ENCODE measurements at regions not wholly inside any gene's neighbourhood (a gene's known extent, or its start where the extent isn't known, plus 50 kb on each side); places are given as distances from the start of the nearest gene placed in this dataset.
"Not testable (repeated sequence)": the region's sequence is repeated elsewhere in the genome, so short reads cannot be mapped to it uniquely, and the experiment has no call there.

- Histone ChIP-seq H4K20me1 (ENCODE audit: insufficient read depth) (no peaks in the 10 kb centered on the region), H3K9me3 (no peaks in the 10 kb centered on the region), H3K4me1 (ENCODE audit: control insufficient read depth in 1 of 2, insufficient read depth in 2 of 2, low read depth in 1 of 2, low read length in 1 of 2) (no peaks in the 10 kb centered on the region), H2AFZ (ENCODE audit: low read depth) (no peak overlapping the region), H3K79me2 (ENCODE audit: insufficient read depth) (no peaks in the 10 kb centered on the region), H3K36me3 (replicated peaks in 1 of 2; ENCODE audit: control insufficient read depth in 1 of 2, insufficient read depth in 2 of 2, low read length in 1 of 2) (no peaks in the 10 kb centered on the region), H3K4me2 (no peak overlapping the region), H3K27me3 (ENCODE audit: insufficient read depth) (no peaks in the 10 kb centered on the region), H3K27ac (ENCODE audit: low read depth in 2 of 2, low read length in 1 of 2) (no peak overlapping the region), H3K9me2 (no peaks in the 10 kb centered on the region), H3F3A (replicated peaks; ENCODE audit: insufficient read depth) (no peaks in the 10 kb centered on the region), H3K4me3 (ENCODE audit: low read depth in 2 of 2, low read length in 1 of 2) (no peak overlapping the region), H3K9ac (no peak overlapping the region)
- DNase-seq: no peak
- POLR2A ChIA-PET: no interaction called here
- TF ChIP-seq NRF1 (IDR thresholded peaks at IDR 0.05; ENCODE audit: low read depth, low read length): no peak
- no peak for TF ChIP-seq MAX (IDR thresholded peaks at IDR 0.05; ENCODE audit: low read depth)
- no peak for TF ChIP-seq ELF1 (IDR thresholded peaks at IDR 0.05)
- no peak for TF ChIP-seq RAD21 (IDR thresholded peaks at IDR 0.05; ENCODE audit: low read length)
- TF ChIP-seq MXI1 (IDR thresholded peaks at IDR 0.05; ENCODE audit: low read depth, low read length): no peak
- no peak for TF ChIP-seq TAF1 (IDR thresholded peaks at IDR 0.05; ENCODE audit: borderline replicate concordance, low read depth, low read length)
- TF ChIP-seq EZH2phosphoT487 (IDR thresholded peaks at IDR 0.05; ENCODE audit: borderline replicate concordance, low read depth): no peak
- no peak for TF ChIP-seq FOXM1 (IDR thresholded peaks at IDR 0.05; ENCODE audit: low read depth)
- TF ChIP-seq GATA2 (CRISPR knock-in tag; IDR thresholded peaks at IDR 0.05): no peak
- no peak for TF ChIP-seq POLR2AphosphoS5 (IDR thresholded peaks at IDR 0.05; ENCODE audit: low read depth, low read length)
- no peak for TF ChIP-seq RXRA (IDR thresholded peaks at IDR 0.05; ENCODE audit: borderline replicate concordance, low read depth)
- TF ChIP-seq EP300 (IDR thresholded peaks at IDR 0.05; ENCODE audit: borderline replicate concordance in 1 of 2, low read depth in 1 of 2, low read length in 1 of 2): no peak
- no peak for TF ChIP-seq RFX5 (IDR thresholded peaks at IDR 0.05; ENCODE audit: low read length)
- TF ChIP-seq SIN3A (IDR thresholded peaks at IDR 0.05; ENCODE audit: borderline replicate concordance, low read depth, low read length): no peak
- TF ChIP-seq, protein P1, sequence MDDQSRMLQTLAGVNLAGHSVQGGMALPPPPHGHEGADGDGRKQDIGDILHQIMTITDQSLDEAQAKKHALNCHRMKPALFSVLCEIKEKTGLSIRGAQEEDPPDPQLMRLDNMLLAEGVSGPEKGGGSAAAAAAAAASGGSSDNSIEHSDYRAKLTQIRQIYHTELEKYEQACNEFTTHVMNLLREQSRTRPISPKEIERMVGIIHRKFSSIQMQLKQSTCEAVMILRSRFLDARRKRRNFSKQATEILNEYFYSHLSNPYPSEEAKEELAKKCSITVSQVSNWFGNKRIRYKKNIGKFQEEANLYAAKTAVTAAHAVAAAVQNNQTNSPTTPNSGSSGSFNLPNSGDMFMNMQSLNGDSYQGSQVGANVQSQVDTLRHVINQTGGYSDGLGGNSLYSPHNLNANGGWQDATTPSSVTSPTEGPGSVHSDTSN (IDR thresholded peaks at IDR 0.05): no peak
- CTCF ChIA-PET: no interaction called here
Observed at GRCh38 chr14:39499514-39499913, 67.3 kb upstream of the FBXO33 start.

GRCh38 chr14:39497677-39498076 lies 65.4 kb upstream of the FBXO33 start:
- H3K9ac ChIP-seq; H3K27ac ChIP-seq (ENCODE audit: low read depth in 2 of 2, low read length in 1 of 2); DNase-seq; H3K9me2 ChIP-seq; H3F3A ChIP-seq (replicated peaks; ENCODE audit: insufficient read depth); H2AFZ ChIP-seq (ENCODE audit: low read depth); H3K4me1 ChIP-seq (ENCODE audit: control insufficient read depth in 1 of 2, insufficient read depth in 2 of 2, low read depth in 1 of 2, low read length in 1 of 2); H3K4me2 ChIP-seq; POLR2A ChIA-PET; CTCF ChIA-PET; H3K4me3 ChIP-seq (ENCODE audit: low read depth in 2 of 2, low read length in 1 of 2); H3K27me3 ChIP-seq (ENCODE audit: insufficient read depth); H3K79me2 ChIP-seq (ENCODE audit: insufficient read depth); H3K36me3 ChIP-seq (replicated peaks in 1 of 2; ENCODE audit: control insufficient read depth in 1 of 2, insufficient read depth in 2 of 2, low read length in 1 of 2); H4K20me1 ChIP-seq (ENCODE audit: insufficient read depth); H3K9me3 ChIP-seq: not testable (repeated sequence)
- WGBS (ENCODE audit: low lambda C conversion rate): 0% methylated on average over 3 of the region's 3 CpGs
